ENCODE measurements at regions not wholly inside any gene's neighbourhood (a gene's known extent, or its start where the extent isn't known, plus 50 kb on each side); places are given as distances from the start of the nearest gene placed in this dataset.

GRCh38 chr2:84231478-84231877, 227.6 kb downstream of the SUCLG1 start:
- TF ChIP-seq EZH2phosphoT487 (IDR thresholded peaks at IDR 0.05; ENCODE audit: borderline replicate concordance) = no peak
- TF ChIP-seq, protein P1, sequence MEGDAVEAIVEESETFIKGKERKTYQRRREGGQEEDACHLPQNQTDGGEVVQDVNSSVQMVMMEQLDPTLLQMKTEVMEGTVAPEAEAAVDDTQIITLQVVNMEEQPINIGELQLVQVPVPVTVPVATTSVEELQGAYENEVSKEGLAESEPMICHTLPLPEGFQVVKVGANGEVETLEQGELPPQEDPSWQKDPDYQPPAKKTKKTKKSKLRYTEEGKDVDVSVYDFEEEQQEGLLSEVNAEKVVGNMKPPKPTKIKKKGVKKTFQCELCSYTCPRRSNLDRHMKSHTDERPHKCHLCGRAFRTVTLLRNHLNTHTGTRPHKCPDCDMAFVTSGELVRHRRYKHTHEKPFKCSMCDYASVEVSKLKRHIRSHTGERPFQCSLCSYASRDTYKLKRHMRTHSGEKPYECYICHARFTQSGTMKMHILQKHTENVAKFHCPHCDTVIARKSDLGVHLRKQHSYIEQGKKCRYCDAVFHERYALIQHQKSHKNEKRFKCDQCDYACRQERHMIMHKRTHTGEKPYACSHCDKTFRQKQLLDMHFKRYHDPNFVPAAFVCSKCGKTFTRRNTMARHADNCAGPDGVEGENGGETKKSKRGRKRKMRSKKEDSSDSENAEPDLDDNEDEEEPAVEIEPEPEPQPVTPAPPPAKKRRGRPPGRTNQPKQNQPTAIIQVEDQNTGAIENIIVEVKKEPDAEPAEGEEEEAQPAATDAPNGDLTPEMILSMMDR (conservative IDR thresholded peaks at IDR 0.05; ENCODE audit: low read length) = no peak

Data from Loucy (cell line).